Pulmonary artery endothelial cell (primary cell): ENCODE measurements at regions not wholly inside any gene's neighbourhood (a gene's known extent, or its start where the extent isn't known, plus 50 kb on each side); places are given as distances from the start of the nearest gene placed in this dataset.
"Not testable (repeated sequence)": the region's sequence is repeated elsewhere in the genome, so short reads cannot be mapped to it uniquely, and the experiment has no call there.

Experiments
- DNase-seq: peaks from one replicate; pipeline ENCODE4 v3.0.0-alpha.2; 2011; ENCODE audit warnings: low read depth, low spot score

- DNase-seq = not testable (repeated sequence)
Observed at GRCh38 chr7:121526210-121526609, 130.1 kb upstream of the FAM3C start.

DNA sequence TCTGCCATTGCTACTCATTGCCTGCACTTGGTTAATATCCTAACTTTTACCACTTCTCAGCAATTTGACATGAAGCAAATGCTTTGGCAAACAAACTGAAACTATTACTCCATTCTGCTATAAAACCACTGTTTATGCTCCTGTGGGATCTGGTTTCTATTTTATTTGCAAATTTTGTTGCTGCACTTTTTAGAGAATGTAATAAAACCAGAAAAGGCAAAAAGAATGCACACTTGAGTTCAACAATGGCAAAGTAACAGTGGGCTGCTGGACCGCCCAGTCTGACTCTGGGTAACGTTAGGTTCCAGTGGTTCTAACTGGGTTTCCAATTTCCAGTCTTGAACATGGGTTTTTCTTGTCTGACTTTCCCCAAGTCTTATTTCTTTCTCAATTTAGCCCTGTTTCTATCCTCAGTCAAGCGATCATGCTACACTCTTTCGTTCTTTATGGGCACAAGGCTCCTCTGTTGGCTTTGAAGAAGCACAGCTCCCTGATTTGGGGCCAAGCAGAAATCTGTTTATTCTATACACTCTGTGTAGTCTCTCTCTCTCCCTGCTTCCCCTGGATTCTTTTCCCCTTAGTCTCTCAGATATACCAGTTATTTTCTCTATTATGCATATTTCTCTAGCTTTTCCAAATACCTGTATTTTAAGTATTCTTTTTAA is 129.2 kb upstream of the FAM3C start:
- no peak for DNase-seq

DNA sequence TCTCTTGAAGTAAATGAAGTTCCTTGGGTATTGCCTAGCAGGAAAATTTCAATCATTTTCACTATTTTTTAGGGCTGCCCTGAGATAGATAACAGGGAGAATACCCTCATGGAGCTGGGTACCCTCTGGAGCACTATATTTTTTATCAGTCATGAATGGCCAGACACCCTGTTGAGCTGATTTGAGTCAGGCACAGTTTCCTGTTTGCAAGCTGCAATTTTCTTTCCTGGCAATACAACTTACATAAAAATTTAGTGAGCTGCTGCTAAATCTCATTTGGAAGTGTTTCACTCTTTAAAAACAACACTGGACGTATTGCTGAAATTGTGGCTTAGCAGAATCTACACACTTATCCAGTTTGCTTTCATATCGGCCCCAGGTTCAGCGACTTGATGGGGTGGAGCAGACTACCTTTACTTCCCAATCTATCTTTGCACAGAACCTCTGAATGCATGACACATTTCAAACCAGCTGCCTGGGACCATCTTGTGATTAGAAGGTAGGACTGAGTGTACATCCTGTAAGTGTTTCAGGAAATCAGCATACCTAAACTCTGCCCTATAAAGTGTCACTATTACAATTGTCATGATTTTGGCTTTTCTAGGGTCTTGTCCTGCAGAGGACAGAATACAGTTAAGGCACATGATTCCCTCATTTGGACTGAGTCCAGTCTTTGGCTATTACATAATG is 125.7 kb upstream of the FAM3C start:
- no peak for DNase-seq

GRCh38 chr7:121520911-121521310 is 124.8 kb upstream of the FAM3C start:
- no peak for DNase-seq

- no peak for DNase-seq
Observed at GRCh38 chr7:121519548-121520521, 123.7 kb upstream of the FAM3C start.

GRCh38 chr7:121517591-121517990 is 121.5 kb upstream of the FAM3C start:
- no peak for DNase-seq

DNA sequence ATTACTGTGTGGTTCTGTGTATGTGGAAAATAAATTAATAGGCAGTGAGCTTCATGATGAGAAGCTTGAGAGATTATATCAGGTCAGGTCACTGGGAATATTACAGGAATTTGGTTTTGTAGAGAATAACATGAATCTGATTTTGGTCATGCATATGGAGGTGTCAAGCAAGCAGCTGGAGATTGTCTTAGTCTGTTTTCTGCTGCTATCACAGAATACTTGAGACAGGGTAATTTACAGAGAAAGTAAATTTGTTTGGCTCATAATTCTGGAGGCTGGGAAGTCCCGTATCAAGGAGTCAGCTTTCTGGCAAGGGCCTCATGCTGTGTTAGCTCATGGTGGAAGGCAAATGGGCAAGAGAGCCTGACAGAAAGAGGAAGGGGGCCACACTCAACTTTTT is 120.7 kb upstream of the FAM3C start:
- DNase-seq = no peak

DNA sequence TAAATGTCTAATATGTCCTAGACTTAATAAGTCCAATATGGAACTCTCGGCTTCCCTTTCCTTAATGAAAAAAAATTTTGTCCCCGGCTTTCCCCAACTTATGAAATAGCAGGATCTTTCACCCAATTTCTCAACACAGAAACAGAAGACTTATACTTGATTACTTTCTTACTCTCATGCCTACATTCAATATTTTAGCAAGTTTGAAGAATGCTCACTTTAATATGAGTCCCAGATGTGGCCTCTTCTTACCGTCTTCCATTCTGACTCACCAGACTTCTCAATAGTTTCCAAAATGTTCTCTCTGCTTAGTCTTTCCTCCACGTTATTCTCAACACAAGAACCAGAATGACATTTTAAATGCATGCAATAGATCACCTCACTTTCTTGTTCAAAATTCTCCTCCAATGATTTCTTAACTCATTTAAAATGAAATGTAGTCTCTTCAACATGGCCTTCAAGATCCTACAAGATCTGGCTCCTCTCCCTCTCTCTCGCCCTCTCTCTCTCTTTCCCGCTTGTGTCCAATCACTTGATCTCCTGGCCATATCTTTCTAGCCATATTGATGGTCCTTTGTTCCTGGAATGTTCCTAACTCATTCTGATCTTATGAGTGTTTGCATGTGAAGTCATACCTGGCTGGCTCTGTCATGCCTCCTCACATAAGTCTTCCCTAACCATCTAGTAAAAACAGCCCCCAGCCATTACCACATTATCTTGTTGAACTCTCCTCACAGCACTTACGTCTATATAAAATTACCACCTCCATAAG is 119.7 kb upstream of the FAM3C start:
- DNase-seq = no peak

DNA sequence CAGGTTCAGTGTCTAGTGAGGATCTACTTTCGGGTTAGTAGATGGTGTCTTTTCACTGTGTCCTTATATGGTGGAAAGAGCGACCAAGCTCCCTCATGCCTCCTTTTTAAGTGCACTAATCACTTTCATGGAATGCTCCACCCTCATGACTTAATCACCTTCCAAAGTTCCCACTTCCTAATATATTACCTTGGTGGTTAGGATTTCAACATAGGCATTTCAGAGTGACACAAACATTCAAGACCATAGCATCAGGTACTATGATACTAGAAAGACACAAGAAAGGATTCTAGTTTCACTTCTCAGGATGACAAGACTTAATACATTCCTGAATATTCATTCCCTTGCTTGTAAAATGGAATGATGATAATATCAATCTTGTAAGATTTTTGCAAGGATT is 119.1 kb upstream of the FAM3C start:
- DNase-seq = no peak

DNA sequence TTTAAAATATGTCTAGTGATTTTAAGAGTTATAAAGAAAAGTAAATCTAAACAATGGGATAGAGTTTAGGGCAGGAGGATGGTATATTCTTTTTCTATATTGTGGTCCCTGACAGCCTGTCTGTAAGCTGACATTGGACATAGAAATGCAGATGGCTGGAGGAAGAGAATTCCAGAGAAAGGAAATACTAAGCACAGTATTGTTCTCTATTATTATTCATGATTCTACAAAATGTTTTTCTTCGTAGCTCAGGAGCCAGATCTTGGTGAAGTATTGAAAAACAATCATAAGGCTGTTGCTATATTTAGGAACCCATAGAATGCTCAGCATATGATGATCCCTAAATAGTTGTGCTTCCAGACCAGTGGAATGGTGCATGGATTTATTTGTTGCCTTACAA is 117.0 kb upstream of the FAM3C start:
- DNase-seq = no peak

- DNase-seq = no peak
Observed at GRCh38 chr7:121510858-121511482, 114.9 kb upstream of the FAM3C start.

- DNase-seq = no peak
Observed at GRCh38 chr7:121510302-121510701, 114.2 kb upstream of the FAM3C start.

- DNase-seq = no peak
Observed at GRCh38 chr7:121505540-121506182, 109.6 kb upstream of the FAM3C start.

DNA sequence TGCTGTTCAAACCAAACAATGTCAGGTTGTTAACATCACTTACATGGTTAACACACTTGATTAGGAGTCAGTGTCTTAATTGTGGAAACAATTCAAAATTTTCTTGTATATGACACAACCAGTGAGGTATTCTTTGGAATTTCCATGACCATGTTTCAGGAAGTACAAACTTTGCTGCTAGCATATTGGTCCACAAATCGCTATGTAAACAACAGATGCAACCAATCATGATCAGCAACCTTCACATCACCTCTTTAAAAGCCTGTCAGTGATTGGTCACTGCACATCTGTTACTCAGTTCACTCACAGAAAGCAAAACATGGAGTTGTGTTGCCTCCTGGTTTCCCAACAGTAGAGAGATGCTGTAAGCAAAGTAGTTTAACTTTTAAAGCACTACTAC is 108.9 kb upstream of the FAM3C start:
- DNase-seq = no peak

DNA sequence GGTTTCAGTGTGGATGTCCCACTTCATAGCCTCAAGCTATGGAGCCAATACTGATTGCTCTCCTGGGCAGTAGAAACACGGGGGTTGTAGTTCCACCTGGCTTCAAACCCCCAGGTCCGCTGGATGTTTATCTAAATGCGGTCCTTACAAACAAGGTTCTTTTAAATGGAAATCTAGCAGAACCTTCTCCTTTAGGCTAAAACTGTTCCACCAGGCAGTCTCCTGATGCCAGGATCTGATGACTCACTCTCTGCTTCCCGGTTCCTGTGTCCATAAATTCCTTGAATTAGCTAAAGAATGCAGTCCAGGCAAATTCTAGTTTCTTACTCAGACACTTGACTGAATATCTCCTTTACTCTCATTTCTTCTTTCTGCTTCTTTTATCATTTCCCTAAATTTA is 108.4 kb upstream of the FAM3C start:
- DNase-seq = peak; percentile 63

- DNase-seq = no peak
Observed at GRCh38 chr7:121503730-121504129, 107.6 kb upstream of the FAM3C start.

DNA sequence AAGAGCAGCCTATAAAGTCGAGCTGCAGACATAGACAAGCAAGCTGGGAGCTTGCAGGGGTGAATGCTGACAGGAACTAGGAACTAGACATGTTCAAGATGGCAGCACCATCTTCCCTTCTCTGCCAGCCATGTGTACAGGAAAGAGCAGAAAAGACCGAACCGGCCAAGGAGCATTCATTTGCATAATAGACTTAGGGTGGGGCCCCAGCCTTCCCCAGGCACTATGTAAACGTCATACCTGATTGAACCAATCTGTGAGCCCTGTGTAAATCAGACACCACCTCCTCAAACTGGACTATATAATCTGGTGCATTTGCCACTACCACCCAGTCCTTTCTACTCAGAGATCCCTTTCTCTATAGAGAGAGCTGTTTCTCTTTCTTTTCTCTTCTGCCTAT is 106.9 kb upstream of the FAM3C start:
- no peak for DNase-seq

GRCh38 chr7:121501566-121501965 is 105.5 kb upstream of the FAM3C start:
- no peak for DNase-seq

GRCh38 chr7:121500360-121501058 is 104.4 kb upstream of the FAM3C start:
- DNase-seq = no peak

- no peak for DNase-seq
Observed at GRCh38 chr7:121499624-121500023, 103.5 kb upstream of the FAM3C start.
